WERI-Rb-1 (cell line): ENCODE measurements at regions not wholly inside any gene's neighbourhood (a gene's known extent, or its start where the extent isn't known, plus 50 kb on each side); places are given as distances from the start of the nearest gene placed in this dataset.

ENCODE experiments used
- DNase-seq: peaks from one replicate; pipeline ENCODE4 v3.0.0-alpha.2; 2020
- H3K27ac ChIP-seq: fragments of 250-450 bp; sonication (Bioruptor Pico); 2 replicates; pipeline ENCODE4 v1.5.1; 2020; ENCODE audit warnings: mild to moderate bottlenecking, moderate library complexity
- H3K27me3 ChIP-seq: fragments of 250-450 bp; sonication (Bioruptor Pico); 2 replicates; pipeline ENCODE4 v1.5.1; 2021; ENCODE audit warnings: mild to moderate bottlenecking, low read depth, moderate library complexity; ENCODE audit not compliant: insufficient read depth, severe bottlenecking
- H3K36me3 ChIP-seq: fragments of 250-450 bp; sonication (Bioruptor Pico); 2 replicates; pipeline ENCODE4 v1.5.1; 2020; ENCODE audit warnings: mild to moderate bottlenecking, moderate library complexity
- H3K4me3 ChIP-seq: 2 replicates; pipeline ENCODE4 v1.5.1; 2011; ENCODE audit warnings: low read depth, mild to moderate bottlenecking, control low read depth, low read length
- H3K9me3 ChIP-seq: fragments of 250-450 bp; sonication (Bioruptor Pico); 2 replicates; pipeline ENCODE4 v1.5.1; 2021; ENCODE audit warnings: mild to moderate bottlenecking, moderate library complexity; ENCODE audit not compliant: severe bottlenecking
- TF ChIP-seq, protein P1 (sequence below): IDR thresholded peaks from 2 replicates; pipeline ENCODE4 v1.5.1; 2011; ENCODE audit warnings: low read depth, mild to moderate bottlenecking, control low read depth, inconsistent platforms, low read length

DNA sequence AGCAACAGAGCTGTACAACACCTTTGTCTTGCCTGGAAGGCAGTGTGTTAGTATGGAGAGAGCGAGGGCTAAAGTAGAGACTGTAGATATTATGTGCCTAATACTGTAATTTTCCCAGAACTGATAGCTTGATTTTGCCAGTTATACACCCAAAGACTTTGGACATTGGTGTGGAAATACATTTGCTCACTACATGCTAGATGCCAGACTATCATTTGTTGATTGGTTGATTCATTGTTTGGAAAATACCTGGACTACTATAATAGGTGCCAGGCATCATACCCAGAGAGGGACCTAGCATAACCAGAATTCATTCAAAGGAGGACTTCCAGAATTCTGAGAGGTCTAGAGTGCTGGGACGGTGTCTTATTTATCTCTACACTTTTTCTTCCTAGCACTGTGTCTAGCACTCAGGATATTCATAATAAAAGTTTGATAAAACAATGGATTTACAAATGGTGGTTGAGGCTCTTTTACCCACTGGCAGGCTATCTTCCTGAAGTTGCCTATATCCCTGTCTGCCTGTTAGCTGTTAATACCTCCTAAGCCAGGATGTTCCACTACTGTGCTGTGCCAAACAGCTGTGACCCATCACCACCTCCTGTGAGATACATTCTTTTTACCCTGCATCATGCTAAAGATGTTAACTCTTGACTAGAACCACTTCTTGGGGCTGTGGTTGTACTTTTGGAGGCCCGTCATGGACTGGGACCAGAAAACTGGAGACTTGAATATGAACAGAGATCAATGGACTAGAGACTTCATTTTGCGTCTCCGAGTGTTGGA lies 72.2 kb upstream of the FUCA2 start:
- Histone ChIP-seq H3K27me3 (no peaks in the 10 kb centered on the region), H3K4me3 (no peak overlapping the region), H3K27ac (no peak overlapping the region), H3K36me3 (no peaks in the 10 kb centered on the region), H3K9me3 (no peaks in the 10 kb centered on the region)
- DNase-seq: no peak
- TF ChIP-seq, protein P1, sequence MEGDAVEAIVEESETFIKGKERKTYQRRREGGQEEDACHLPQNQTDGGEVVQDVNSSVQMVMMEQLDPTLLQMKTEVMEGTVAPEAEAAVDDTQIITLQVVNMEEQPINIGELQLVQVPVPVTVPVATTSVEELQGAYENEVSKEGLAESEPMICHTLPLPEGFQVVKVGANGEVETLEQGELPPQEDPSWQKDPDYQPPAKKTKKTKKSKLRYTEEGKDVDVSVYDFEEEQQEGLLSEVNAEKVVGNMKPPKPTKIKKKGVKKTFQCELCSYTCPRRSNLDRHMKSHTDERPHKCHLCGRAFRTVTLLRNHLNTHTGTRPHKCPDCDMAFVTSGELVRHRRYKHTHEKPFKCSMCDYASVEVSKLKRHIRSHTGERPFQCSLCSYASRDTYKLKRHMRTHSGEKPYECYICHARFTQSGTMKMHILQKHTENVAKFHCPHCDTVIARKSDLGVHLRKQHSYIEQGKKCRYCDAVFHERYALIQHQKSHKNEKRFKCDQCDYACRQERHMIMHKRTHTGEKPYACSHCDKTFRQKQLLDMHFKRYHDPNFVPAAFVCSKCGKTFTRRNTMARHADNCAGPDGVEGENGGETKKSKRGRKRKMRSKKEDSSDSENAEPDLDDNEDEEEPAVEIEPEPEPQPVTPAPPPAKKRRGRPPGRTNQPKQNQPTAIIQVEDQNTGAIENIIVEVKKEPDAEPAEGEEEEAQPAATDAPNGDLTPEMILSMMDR: no peak

DNA sequence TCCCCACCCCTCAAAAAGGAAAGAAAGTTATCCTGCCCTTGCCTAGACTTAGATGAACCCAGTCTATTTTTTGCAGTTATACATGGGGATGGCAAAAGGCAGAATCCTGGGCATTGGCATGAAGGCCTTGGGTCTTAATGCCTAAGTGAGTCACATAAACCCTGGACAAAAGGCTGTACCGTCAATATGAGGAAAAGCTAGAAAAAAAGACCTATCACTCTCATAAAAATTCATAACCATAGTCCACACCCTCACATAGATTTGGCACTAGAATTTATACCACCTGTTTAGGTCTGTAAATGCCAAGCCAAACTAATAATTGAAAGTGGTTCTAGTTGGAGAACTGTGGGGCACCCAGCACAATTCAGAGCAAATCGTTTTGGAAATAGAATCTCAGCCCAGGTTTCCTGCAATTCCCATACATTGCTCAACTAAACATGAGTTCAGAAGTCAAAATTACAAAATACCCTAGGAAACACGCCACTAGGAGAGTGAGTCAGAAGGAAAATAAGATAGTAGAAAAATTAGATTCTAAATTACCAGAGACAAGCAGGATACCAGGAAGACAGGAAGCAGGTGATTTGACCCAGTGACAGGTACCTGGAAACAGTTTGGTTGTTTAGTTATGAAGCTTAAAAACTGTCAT lies 70.4 kb upstream of the FUCA2 start:
- Histone ChIP-seq H3K4me3 (no peak overlapping the region), H3K9me3 (no peaks in the 10 kb centered on the region), H3K36me3 (no peaks in the 10 kb centered on the region), H3K27ac (no peak overlapping the region), H3K27me3 (no peaks in the 10 kb centered on the region)
- no peak for DNase-seq
- TF ChIP-seq, protein P1: no peak

DNA sequence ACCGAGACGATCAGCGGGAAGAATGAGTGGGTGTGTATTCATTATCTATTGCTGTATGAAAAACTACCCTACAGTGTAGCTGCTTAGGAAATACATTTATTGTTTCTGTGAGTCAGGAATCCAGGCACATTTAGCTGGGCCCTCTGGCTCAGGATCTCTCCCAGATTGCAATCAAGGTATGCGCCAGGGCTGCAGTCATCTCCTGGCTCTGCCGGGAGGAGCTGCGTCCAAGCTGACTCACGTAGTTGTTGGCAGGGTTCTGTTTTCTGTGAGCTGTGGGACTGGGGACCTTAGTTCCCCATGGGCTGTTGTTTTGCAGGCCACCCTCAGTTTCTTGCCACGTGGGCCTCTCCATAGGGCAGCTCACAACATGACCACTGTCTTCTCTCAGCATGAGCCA lies 68.2 kb upstream of the FUCA2 start:
- Histone ChIP-seq H3K27me3 (no peaks in the 10 kb centered on the region), H3K9me3 (no peaks in the 10 kb centered on the region), H3K27ac (no peak overlapping the region), H3K4me3 (no peak overlapping the region), H3K36me3 (no peaks in the 10 kb centered on the region)
- no peak for DNase-seq
- TF ChIP-seq, protein P1: no peak

DNA sequence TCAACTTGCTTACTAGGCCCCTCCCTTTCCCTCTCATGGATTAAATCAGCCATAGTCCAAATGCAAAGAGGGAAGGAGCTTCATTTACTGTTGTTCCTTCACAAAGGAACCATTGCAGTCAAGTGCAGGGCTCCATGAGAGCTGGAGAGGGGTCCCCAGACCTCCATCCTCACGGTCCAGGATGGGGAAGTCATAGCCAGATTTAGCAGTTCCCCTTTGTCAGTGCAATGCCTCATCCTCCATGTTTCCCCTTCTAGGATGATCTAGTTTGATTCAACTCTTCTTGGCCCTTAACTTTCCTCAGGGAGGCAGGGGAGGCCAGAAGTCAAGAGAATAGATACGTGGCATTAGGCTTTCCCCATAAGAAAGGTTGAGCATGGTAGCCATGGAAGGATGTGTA lies 66.5 kb upstream of the FUCA2 start:
- H3K36me3 ChIP-seq: no peaks in the 10 kb centered on the region
- H3K27ac ChIP-seq: no peak overlapping the region
- peaks cover 5% of the 10 kb centered on the region for H3K9me3 ChIP-seq
- TF ChIP-seq, protein P1: no peak
- DNase-seq: no peak
- H3K27me3 ChIP-seq: no peaks in the 10 kb centered on the region
- H3K4me3 ChIP-seq: no peak overlapping the region

DNA sequence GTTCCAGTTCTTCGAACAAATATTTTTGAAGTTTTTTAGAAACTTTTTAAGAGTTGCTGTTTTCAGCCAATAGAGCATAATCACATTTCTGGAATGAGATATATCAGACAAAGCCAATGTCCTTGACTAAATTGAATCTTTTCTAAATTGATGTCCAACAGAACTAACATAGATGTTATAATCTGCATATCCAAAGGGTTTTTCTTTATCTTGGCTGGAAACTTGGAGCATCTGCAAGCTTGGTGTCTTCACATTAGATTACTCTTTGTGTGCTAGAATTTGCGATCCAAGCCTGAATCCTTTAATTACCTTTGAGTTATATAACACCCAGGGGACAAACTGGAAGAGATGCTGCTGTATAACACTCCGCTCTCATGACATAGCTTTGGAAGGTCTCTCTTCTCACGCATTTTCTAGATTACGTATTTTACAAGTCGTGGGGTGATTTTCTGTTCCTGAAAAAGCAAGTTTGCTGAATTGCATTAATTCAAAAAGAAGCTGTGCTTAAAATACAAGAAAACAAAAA lies 64.4 kb upstream of the FUCA2 start:
- Histone ChIP-seq H3K27me3 (no peaks in the 10 kb centered on the region), H3K36me3 (no peaks in the 10 kb centered on the region), H3K4me3 (no peak overlapping the region), H3K27ac (no peak overlapping the region), H3K9me3 (peaks cover 5% of the 10 kb centered on the region)
- TF ChIP-seq, protein P1: no peak
- no peak for DNase-seq
